SK-N-SH (cell line): ENCODE measurements at regions not wholly inside any gene's neighbourhood (a gene's known extent, or its start where the extent isn't known, plus 50 kb on each side); places are given as distances from the start of the nearest gene placed in this dataset.

Experiments used
- CTCF ChIA-PET: fragments of 300-600, 350-600 bp; formaldehyde crosslinking; extraction: SDS; loops from one replicate; lab custom pipeline; 2021; lab: Yijun Ruan, JAX
- POLR2A ChIA-PET: fragments of 350-600 bp; sonication (Branson Sonifier 250); formaldehyde crosslinking; extraction: SDS; loops from one replicate; lab custom pipeline; 2020; ENCODE audit warnings: antibody characterized with exemption, inconsistent platforms; lab: Yijun Ruan, JAX
- DNase-seq: peaks from one replicate; pipeline ENCODE4 v3.0.0; 2012
- H2AFZ ChIP-seq: fragments of 200-600 bp; sonication (generic); 2 replicates; pipeline ENCODE4 v1.8.1; 2016; ENCODE audit warnings: antibody characterized with exemption, mild to moderate bottlenecking, low read depth
- H3F3A ChIP-seq: fragments of 200-600 bp; sonication (generic); replicated peaks from 2 replicates; pipeline ENCODE3; 2016; ENCODE audit warnings: antibody characterized with exemption, mild to moderate bottlenecking; ENCODE audit not compliant: insufficient read depth
- H3K27ac ChIP-seq, 2 experiments: fragments of 200-500 bp in 1 of 2; fragments of 200-600 bp in 1 of 2; sonication (Bioruptor generic) in 1 of 2; sonication (generic), shearing (Covaris generic) in 1 of 2; 2 replicates each; pipeline versions ENCODE4 v1.5.1 to v1.6.1; 2014 to 2016; ENCODE audit warnings: low read depth in 2 of 2, inconsistent platforms in 1 of 2, low read length in 1 of 2, mild to moderate bottlenecking in 1 of 2, mixed read lengths in 1 of 2
- H3K27me3 ChIP-seq: fragments of 200-600 bp; sonication (generic), shearing (Covaris generic); 2 replicates; pipeline ENCODE4 v1.6.1; 2016; ENCODE audit warnings: mixed run types; ENCODE audit not compliant: insufficient read depth
- H3K36me3 ChIP-seq, 2 experiments: fragments of 200-500 bp in 1 of 2; fragments of 200-600 bp in 1 of 2; sonication (Bioruptor generic) in 1 of 2; sonication (generic) in 1 of 2; replicated peaks in 1 of 2; 2 replicates each; pipeline versions ENCODE3 to v1.5.1; 2014 to 2016; ENCODE audit warnings: low read length in 1 of 2, mild to moderate bottlenecking in 1 of 2; ENCODE audit not compliant: insufficient read depth in 2 of 2, control insufficient read depth in 1 of 2
- H3K4me1 ChIP-seq, 2 experiments: fragments of 200-500 bp in 1 of 2; fragments of 200-600 bp in 1 of 2; sonication (Bioruptor generic) in 1 of 2; sonication (generic), shearing (Covaris generic) in 1 of 2; 2 replicates each; pipeline versions ENCODE4 v1.5.1 to v1.6.1; 2014 to 2016; ENCODE audit warnings: low read depth in 1 of 2, low read length in 1 of 2, mixed run types in 1 of 2; ENCODE audit not compliant: insufficient read depth in 2 of 2, control insufficient read depth in 1 of 2
- H3K4me2 ChIP-seq: fragments of 200-600 bp; sonication (generic), shearing (Covaris generic); 2 replicates; pipeline ENCODE4 v1.6.1; 2017; ENCODE audit warnings: mixed run types
- H3K4me3 ChIP-seq, 2 experiments: fragments of 200-500 bp in 1 of 2; fragments of 200-600 bp in 1 of 2; sonication (Bioruptor generic) in 1 of 2; sonication (generic), shearing (Covaris generic) in 1 of 2; 2 replicates each; pipeline versions ENCODE4 v1.5.1 to v1.8.1; 2014 to 2016; ENCODE audit warnings: low read depth in 2 of 2, inconsistent platforms in 1 of 2, low read length in 1 of 2, mild to moderate bottlenecking in 1 of 2, mixed read lengths in 1 of 2, moderate library complexity in 1 of 2
- H3K79me2 ChIP-seq: fragments of 200-600 bp; sonication (generic); 2 replicates; pipeline ENCODE4 v1.8.1; 2017; ENCODE audit warnings: mild to moderate bottlenecking; ENCODE audit not compliant: insufficient read depth
- H3K9ac ChIP-seq: fragments of 200-600 bp; sonication (generic); 2 replicates; pipeline ENCODE4 v1.6.1; 2017; ENCODE audit warnings: mixed run types
- H3K9me2 ChIP-seq: fragments of 200-600 bp; sonication (generic); 2 replicates; pipeline ENCODE4 v1.6.1; 2017; ENCODE audit warnings: mixed run types
- H3K9me3 ChIP-seq: fragments of 200-600 bp; sonication (generic); 2 replicates; pipeline ENCODE4 v1.6.1; 2017; ENCODE audit warnings: mixed run types, mild to moderate bottlenecking, moderate library complexity
- H4K20me1 ChIP-seq: fragments of 200-600 bp; sonication (generic); 2 replicates; pipeline ENCODE4 v1.6.1; 2017; ENCODE audit warnings: mild to moderate bottlenecking, mixed run types; ENCODE audit not compliant: insufficient read depth
- CTCF ChIP-seq: fragments of 200-600 bp; sonication (generic); IDR thresholded peaks from 2 replicates; pipeline ENCODE4 v1.6.1; 2017; ENCODE audit warnings: antibody characterized with exemption, mild to moderate bottlenecking, moderate library complexity
- ELF1 ChIP-seq: IDR thresholded peaks from 2 replicates; pipeline ENCODE4 v1.4.0; 2012
- GABPA ChIP-seq: IDR thresholded peaks from 2 replicates; pipeline ENCODE4 v1.4.0; 2012; ENCODE audit warnings: low read depth, mild to moderate bottlenecking
- JUND ChIP-seq: IDR thresholded peaks from 2 replicates; pipeline ENCODE4 v1.4.0; 2012
- MXI1 ChIP-seq: IDR thresholded peaks from 2 replicates; pipeline ENCODE4 v1.6.1; 2012; ENCODE audit warnings: mild to moderate bottlenecking, low read depth, low read length, improper control_type of control experiment
- NRF1 ChIP-seq: IDR thresholded peaks from 2 replicates; pipeline ENCODE4 v1.6.1; 2012; ENCODE audit warnings: low read depth, mild to moderate bottlenecking, low read length
- RAD21 ChIP-seq: IDR thresholded peaks from 2 replicates; pipeline ENCODE4 v1.6.1; 2012; ENCODE audit warnings: mild to moderate bottlenecking, low read length
- REST ChIP-seq: IDR thresholded peaks from 2 replicates; pipeline ENCODE4 v1.6.1; 2012; ENCODE audit warnings: mild to moderate bottlenecking, low read depth, low read length, moderate library complexity
- SMC3 ChIP-seq: IDR thresholded peaks from 2 replicates; pipeline ENCODE4 v1.6.1; 2012; ENCODE audit warnings: low read depth, low read length, improper control_type of control experiment
- TAF1 ChIP-seq: IDR thresholded peaks from 2 replicates; pipeline ENCODE4 v1.6.1; 2012; ENCODE audit warnings: low read depth, mild to moderate bottlenecking, low read length, moderate library complexity, borderline replicate concordance
- TCF12 ChIP-seq: IDR thresholded peaks from 2 replicates; pipeline ENCODE4 v1.4.0; 2012
- USF2 ChIP-seq: fragments of 150-350 bp; IDR thresholded peaks from 2 replicates; pipeline ENCODE4 v1.6.1; 2017; ENCODE audit warnings: antibody characterized with exemption, low read length, low read depth, borderline replicate concordance
- YY1 ChIP-seq: IDR thresholded peaks from 2 replicates; pipeline ENCODE4 v1.4.0; 2012; ENCODE audit warnings: low read depth, mild to moderate bottlenecking
- ZBTB33 ChIP-seq: IDR thresholded peaks from 2 replicates; pipeline ENCODE4 v1.4.0; 2012; ENCODE audit warnings: low read depth, borderline replicate concordance
- WGBS: methylation state at CpG from one replicate; pipeline ENCODE4 v1.1.6; 2017; ENCODE audit warnings: low lambda C conversion rate; 5-methylcytosine and 5-hydroxymethylcytosine counted together

- Histone ChIP-seq H3F3A (no peaks in the 10 kb centered on the region), H3K4me3 (no peak overlapping the region), H2AFZ (no peak overlapping the region), H3K9ac (no peak overlapping the region), H3K9me3 (0 out of 2 replicates have a peak, but pooled peaks cover 3% of the 10 kb centered on the region), H3K79me2 (no peaks in the 10 kb centered on the region), H3K36me3 (no peaks in the 10 kb centered on the region), H3K27me3 (no peaks in the 10 kb centered on the region), H3K4me2 (no peak overlapping the region), H4K20me1 (no peaks in the 10 kb centered on the region), H3K27ac (no peak overlapping the region), H3K9me2 (no peaks in the 10 kb centered on the region), H3K4me1 (no peaks in the 10 kb centered on the region)
- TF ChIP-seq USF2 = no peak
- TF ChIP-seq SMC3 = no peak
- TF ChIP-seq ZBTB33 = no peak
- no peak for TF ChIP-seq TCF12
- TF ChIP-seq YY1 = no peak
- TF ChIP-seq CTCF = no peak
- TF ChIP-seq TAF1 = no peak
- no peak for TF ChIP-seq NRF1
- no peak for TF ChIP-seq ELF1
- TF ChIP-seq MXI1 = no peak
- TF ChIP-seq REST = no peak
- no peak for TF ChIP-seq JUND
- no peak for TF ChIP-seq GABPA
- TF ChIP-seq RAD21 = no peak
- no peak for DNase-seq
- ChIA-PET CTCF (no interaction called here), POLR2A (no interaction called here)
- WGBS = 7% methylated on average over 3 of the region's 3 CpGs
Measured at GRCh38 chr15:96792216-96792615, 461.7 kb downstream of the NR2F2 start.
